Stimulated activated naive CD8-positive, alpha-beta T cell treated with anti-CD3 and anti-CD28 coated beads, Interleukin-15, Interleukin-2, amounts not matched to agents 100 ng/mL and 50 ng/mL, for 24 hours (primary cell): ENCODE measurements at regions not wholly inside any gene's neighbourhood (a gene's known extent, or its start where the extent isn't known, plus 50 kb on each side); places are given as distances from the start of the nearest gene placed in this dataset.

ENCODE experiments used
- H3K27ac Mint-ChIP-seq: one replicate; pipeline ENCODE4 v1.8.0; 2021; ENCODE audit warnings: mild to moderate bottlenecking, mixed read lengths
- H3K27me3 Mint-ChIP-seq: one replicate; pipeline ENCODE4 v1.8.0; 2021; ENCODE audit warnings: mixed read lengths
- H3K36me3 Mint-ChIP-seq: one replicate; pipeline ENCODE4 v1.8.0; 2021; ENCODE audit warnings: low read depth, mixed read lengths
- H3K4me1 Mint-ChIP-seq: one replicate; pipeline ENCODE4 v1.8.0; 2021; ENCODE audit warnings: low read depth, mixed read lengths
- H3K4me3 Mint-ChIP-seq: one replicate; pipeline ENCODE4 v1.8.0; 2021; ENCODE audit warnings: mild to moderate bottlenecking, mixed read lengths
- H3K9me3 Mint-ChIP-seq: one replicate; pipeline ENCODE4 v1.8.0; 2021; ENCODE audit warnings: mixed read lengths

DNA sequence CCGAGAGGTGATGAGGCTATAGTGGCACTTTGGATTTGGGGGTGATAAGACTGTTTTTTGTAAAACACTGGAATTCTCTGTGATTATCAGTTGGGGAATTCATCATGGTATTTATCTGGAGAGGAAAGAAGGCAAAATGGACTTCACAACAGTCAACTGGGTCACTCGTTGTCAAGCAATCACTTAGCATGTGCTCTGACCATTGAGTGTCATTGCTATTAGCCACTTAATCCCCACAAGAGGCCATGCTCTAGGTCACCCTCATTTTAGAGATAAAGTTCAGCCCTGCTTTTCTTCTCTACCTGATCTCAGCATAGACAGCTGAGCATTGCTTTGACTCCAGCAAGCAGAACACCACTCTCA, 160.1 kb upstream of the PITX1 start:
- Mint-ChIP-seq H3K27me3 (peaks cover 55% of the 10 kb centered on the region), H3K36me3 (no peaks in the 10 kb centered on the region), H3K4me3 (no peak overlapping the region), H3K9me3 (no peaks in the 10 kb centered on the region), H3K4me1 (peaks cover 7% of the 10 kb centered on the region), H3K27ac (no peak overlapping the region)

- H3K36me3 Mint-ChIP-seq: no peaks in the 10 kb centered on the region
- peaks cover 7% of the 10 kb centered on the region for H3K4me1 Mint-ChIP-seq
- no peak overlapping the region for H3K27ac Mint-ChIP-seq
- H3K4me3 Mint-ChIP-seq: no peak overlapping the region
- peaks cover 53% of the 10 kb centered on the region for H3K27me3 Mint-ChIP-seq
- no peaks in the 10 kb centered on the region for H3K9me3 Mint-ChIP-seq
Measured at GRCh38 chr5:135193213-135194125, 159.4 kb upstream of the PITX1 start.

GRCh38 chr5:135192351-135192750, 158.3 kb upstream of the PITX1 start:
- Mint-ChIP-seq H3K4me3 (no peak overlapping the region), H3K4me1 (peaks cover 7% of the 10 kb centered on the region), H3K9me3 (no peaks in the 10 kb centered on the region), H3K27me3 (peaks cover 56% of the 10 kb centered on the region), H3K27ac (no peak overlapping the region), H3K36me3 (no peaks in the 10 kb centered on the region)

GRCh38 chr5:135191084-135191826, 157.2 kb upstream of the PITX1 start:
- no peak overlapping the region for H3K27ac Mint-ChIP-seq
- H3K36me3 Mint-ChIP-seq: no peaks in the 10 kb centered on the region
- no peaks in the 10 kb centered on the region for H3K9me3 Mint-ChIP-seq
- H3K4me3 Mint-ChIP-seq: peak overlapping the region; percentile 75
- H3K27me3 Mint-ChIP-seq: peaks cover 54% of the 10 kb centered on the region
- H3K4me1 Mint-ChIP-seq: peaks cover 7% of the 10 kb centered on the region

GRCh38 chr5:135190416-135191083, 156.5 kb upstream of the PITX1 start:
- Mint-ChIP-seq H3K9me3 (no peaks in the 10 kb centered on the region), H3K4me1 (peaks cover 7% of the 10 kb centered on the region), H3K27ac (no peak overlapping the region), H3K36me3 (no peaks in the 10 kb centered on the region), H3K4me3 (no peak overlapping the region), H3K27me3 (peaks cover 50% of the 10 kb centered on the region)

DNA sequence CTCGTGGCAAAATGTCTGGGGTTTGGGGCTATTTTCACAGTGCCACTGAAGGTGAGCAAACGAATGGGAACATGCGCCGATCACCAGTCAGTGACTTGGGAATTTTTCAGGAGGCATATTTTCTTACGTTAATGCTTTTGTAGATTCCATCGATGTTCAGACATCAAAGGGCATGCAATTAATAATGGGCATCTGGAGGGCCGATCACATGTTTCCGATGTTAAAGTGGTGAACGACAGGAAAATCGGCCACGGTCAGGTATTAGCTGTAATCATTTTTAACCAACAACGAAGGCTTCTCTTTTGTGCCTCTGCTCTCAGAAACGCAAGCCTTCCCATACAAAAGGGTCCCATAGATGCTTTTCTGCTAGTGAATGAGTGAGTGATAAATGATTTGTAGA, 155.0 kb upstream of the PITX1 start:
- Mint-ChIP-seq H3K36me3 (no peaks in the 10 kb centered on the region), H3K9me3 (no peaks in the 10 kb centered on the region), H3K4me1 (peaks cover 7% of the 10 kb centered on the region), H3K27me3 (peaks cover 45% of the 10 kb centered on the region), H3K4me3 (no peak overlapping the region), H3K27ac (no peak overlapping the region)

DNA sequence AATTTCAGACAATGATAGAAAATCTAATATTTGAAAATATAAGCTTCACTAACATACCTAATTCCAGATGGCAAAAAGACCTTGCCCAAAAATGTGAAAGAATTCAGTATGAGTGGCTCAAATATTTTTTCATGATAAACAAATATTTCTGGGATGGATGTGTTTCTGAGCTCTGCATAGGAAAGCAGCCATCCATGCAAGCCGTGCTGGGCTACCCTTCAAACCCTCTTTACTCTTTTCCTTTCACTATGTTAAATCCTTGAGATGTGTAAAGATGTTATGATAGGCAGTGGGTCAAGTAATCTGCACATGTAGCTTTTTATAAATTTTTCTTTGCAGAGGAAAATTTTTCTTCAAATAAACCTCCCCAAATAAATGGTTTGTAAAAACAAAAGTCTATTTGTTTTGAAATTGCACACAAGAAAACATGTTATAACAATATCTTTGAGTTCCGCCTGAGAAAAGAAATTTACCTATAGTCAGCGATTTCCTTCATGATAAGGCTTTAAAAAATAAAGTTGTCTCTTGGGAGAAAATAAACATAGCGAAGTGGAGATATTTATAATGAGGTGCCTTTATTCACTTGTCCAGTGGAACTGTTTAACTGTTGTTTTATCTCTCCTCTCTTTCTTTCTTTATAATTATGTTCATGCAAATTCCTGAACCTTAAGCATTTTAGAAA, 154.3 kb upstream of the PITX1 start:
- Mint-ChIP-seq H3K27ac (no peak overlapping the region), H3K4me1 (peaks cover 7% of the 10 kb centered on the region), H3K4me3 (no peak overlapping the region), H3K27me3 (peaks cover 38% of the 10 kb centered on the region), H3K9me3 (no peaks in the 10 kb centered on the region), H3K36me3 (no peaks in the 10 kb centered on the region)

- Mint-ChIP-seq H3K9me3 (no peaks in the 10 kb centered on the region), H3K27me3 (peaks cover 33% of the 10 kb centered on the region), H3K27ac (no peak overlapping the region), H3K4me3 (no peak overlapping the region), H3K36me3 (no peaks in the 10 kb centered on the region), H3K4me1 (peaks cover 7% of the 10 kb centered on the region)
Measured at GRCh38 chr5:135186662-135187522, 152.9 kb upstream of the PITX1 start.

DNA sequence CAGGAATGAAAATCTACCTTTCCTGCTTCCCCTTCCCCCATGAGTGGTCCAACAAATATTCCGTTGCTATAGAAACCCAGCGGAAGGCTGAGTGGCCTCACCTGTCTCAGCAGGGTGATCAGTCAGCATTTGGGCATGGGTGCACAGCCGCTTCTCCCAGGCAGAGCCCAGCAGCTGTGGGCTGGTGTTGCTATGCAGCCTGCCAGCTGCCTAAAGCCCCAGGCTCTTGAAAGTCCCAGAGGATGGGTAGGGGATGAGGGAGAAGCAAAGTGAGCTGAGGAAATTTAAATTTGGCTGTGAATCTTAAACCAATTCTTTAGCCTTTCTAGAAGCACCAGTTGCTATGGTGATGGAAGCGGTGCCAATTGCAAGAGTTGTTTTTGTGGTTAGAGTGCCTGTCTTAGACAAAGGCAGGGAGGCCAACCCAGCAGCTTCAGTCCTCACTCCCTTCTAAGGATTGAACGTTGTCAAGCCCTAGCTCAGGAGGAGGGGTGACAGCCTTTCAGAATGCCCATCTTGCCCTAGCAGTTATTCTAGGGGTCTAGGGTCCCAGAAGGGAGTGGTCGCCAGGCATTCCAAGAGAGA, 151.5 kb upstream of the PITX1 start:
- Mint-ChIP-seq H3K4me3 (no peak overlapping the region), H3K4me1 (peaks cover under 1% of the 10 kb centered on the region)

GRCh38 chr5:135184646-135185045, 150.6 kb upstream of the PITX1 start:
- H3K9me3 Mint-ChIP-seq: no peaks in the 10 kb centered on the region
- H3K36me3 Mint-ChIP-seq: no peaks in the 10 kb centered on the region
- H3K4me1 Mint-ChIP-seq: no peaks in the 10 kb centered on the region
- peaks cover 14% of the 10 kb centered on the region for H3K27me3 Mint-ChIP-seq
- H3K27ac Mint-ChIP-seq: no peak overlapping the region
- no peak overlapping the region for H3K4me3 Mint-ChIP-seq

More for the DNA sequence above, 151.5 kb upstream of the PITX1 start:
- Mint-ChIP-seq H3K36me3 (no peaks in the 10 kb centered on the region), H3K27ac (no peak overlapping the region), H3K27me3 (peaks cover 23% of the 10 kb centered on the region), H3K9me3 (no peaks in the 10 kb centered on the region)

- Mint-ChIP-seq H3K27ac (no peak overlapping the region), H3K4me1 (no peaks in the 10 kb centered on the region), H3K27me3 (peaks cover 4% of the 10 kb centered on the region), H3K4me3 (no peak overlapping the region), H3K9me3 (no peaks in the 10 kb centered on the region), H3K36me3 (no peaks in the 10 kb centered on the region)
Measured at GRCh38 chr5:135183464-135183863, 149.4 kb upstream of the PITX1 start.

DNA sequence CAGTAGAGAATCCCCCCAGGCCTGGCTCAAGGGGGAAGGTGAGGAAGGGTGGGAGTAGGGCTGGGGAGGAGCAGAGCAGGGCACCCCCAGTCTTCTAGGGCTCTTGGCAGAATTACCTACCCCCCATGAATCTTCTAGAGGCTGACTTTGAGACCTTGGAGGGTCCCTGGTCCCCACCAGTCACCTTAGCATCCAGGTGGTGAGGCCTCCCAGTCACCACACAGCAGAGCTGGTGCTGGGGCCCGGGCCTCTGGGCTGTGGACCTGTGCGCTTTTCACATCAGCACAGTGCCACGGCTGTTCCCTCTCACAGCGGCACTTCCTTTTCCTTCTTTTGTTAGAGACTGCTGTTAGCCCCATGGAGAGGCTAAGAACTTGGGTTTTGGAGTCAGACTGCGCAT, 148.6 kb upstream of the PITX1 start:
- Mint-ChIP-seq H3K36me3 (no peaks in the 10 kb centered on the region), H3K4me1 (no peaks in the 10 kb centered on the region), H3K4me3 (no peak overlapping the region), H3K27ac (no peak overlapping the region), H3K9me3 (no peaks in the 10 kb centered on the region), H3K27me3 (peaks cover 3% of the 10 kb centered on the region)

DNA sequence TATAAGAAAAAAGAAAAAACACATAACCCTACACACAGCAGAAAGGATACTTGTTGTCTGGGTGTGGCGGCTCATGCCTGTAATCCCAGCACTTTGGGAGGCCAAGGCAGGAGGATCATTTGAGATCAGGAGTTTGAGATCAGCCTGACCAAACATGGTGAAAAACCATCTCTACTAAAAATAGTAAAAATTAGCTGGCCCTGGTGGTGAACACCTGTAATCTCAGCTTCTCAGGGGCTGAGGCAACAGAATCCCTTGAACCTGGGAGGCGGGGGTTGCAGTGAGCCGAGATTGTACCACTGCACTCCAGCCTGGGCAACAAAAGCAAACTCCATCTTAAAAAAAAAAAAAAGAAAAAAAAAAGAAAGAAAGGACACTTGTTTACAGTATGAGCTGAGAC, 147.6 kb upstream of the PITX1 start:
- Mint-ChIP-seq H3K4me1 (no peaks in the 10 kb centered on the region), H3K4me3 (no peak overlapping the region), H3K9me3 (no peaks in the 10 kb centered on the region), H3K27me3 (no peaks in the 10 kb centered on the region), H3K36me3 (no peaks in the 10 kb centered on the region), H3K27ac (no peak overlapping the region)
